NCI-H226 (cell line): ENCODE measurements at regions not wholly inside any gene's neighbourhood (a gene's known extent, or its start where the extent isn't known, plus 50 kb on each side); places are given as distances from the start of the nearest gene placed in this dataset.

Experiments
- DNase-seq: peaks from one replicate; pipeline ENCODE4 v3.0.0-alpha.2; 2015

DNA sequence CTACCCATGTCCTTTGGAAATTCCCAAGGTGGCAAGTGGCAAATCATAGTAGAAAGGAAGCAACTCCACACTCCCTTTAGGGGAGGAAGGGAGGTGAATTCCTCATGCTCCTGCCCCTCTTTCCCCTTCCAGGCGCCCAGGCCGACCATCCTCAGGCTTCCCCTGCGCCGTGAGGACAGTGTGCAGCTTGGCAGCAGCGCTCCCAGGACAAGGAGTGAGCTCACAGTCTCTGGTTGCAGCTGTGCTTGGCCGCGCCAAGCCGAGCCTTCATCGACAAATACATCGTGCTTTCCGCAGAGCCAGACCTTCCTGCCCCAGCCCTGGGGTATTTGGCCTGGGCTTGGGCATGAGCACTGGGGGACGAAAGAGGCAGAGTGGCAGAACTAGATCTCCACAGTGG lies 112.6 kb downstream of the ENGASE start:
- no peak for DNase-seq

DNA sequence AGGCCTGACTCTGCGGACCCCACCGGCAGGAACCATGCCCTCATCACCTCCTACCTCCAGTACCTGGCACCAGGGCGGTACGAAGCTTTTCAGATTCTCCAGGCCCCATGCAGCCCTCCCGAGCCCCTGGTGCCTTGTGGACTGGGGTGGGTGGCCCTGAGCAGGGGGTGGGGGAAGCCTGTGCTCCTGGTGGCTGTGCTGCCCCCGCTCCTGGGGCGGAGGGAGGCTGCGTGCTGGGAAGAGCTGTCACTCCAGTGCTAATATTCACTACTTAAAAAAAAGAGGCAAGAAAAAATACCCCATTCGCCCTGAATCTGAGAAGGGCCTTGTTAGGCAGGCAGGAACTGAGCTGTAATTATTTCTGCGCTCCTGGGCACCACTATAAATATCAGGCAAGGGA lies 111.8 kb downstream of the ENGASE start:
- DNase-seq = no peak

DNA sequence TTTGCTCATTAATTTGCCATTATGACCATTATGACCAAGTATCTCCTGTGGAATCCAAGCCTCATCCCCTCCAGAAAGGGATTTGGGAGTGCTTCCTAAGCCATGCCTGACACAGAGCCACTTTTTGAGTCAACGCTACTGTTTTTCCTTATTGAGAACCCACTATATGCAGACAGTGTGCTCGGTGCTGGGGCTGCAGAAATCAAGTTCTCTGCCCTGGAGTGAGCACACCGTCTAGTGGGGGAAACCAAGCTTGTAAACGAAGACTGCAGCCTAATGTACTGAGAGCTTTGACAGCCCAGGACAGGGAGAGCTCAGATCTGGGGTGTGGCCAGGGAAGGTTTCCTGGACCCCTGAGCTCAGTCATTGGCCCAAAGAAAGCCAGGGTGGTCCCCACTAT lies 111.0 kb downstream of the ENGASE start:
- no peak for DNase-seq

DNA sequence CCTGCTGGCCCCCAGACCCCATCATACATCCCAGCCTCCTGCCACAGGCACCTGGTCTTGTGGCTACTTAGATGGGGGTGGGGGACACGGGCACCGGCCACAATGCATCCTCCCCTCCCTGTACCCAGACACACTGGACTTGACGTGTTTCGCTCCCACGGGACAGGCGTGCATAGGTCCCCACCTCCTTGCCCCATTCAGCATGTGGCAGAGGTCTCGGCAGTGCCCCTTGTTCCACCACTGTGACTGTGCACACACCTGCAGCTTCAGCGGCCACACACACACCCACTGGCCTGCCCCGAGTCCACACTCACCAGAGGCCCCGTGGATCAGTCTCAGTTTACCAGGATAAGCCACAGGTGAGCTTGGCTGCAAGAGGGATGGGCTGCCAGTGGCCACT lies 109.6 kb downstream of the ENGASE start:
- no peak for DNase-seq

DNA sequence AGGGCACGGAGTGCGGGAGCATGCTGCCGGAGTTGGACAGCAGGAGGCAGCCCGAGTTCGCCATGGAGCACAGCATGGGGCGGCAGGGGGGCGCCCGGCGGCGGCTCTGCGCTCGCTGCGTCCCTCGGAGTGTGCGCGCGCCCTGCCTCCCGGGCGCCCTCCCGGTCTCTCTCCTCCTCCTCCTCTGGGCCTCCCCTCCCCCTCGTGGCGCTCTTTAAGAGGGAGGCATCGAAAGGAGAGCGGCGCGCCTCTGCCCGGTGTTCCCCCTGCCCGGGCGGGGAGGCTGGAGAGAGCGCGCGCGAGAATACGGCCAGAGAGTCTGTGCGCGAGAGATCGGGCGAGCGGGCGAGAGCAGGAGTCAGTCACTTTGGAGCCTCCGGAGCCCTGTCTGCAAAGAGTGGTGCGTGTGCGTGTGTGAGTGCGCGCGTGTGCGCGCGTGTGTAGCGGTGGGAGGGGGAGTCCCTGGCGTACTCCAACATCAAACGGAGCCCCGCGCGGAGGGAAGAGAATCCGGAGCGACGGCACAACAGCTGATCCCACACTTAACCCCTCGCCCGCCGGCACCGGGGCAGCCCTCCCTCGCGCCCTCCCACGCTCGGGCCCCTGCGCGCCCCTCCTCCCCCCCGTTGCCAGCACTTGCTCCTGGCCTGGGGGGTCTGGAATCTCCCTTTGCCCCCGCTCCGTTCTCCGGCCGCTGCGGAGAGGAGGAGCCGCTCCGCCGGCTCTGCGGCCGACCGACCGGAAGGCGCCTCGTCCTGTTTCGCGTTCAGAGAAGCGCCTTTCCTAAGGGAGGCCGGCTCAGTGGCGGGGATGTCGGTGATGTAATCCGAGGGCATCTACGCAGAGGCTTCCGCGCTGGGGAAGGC lies 108.9 kb downstream of the ENGASE start:
- DNase-seq = peak; percentile 7

DNA sequence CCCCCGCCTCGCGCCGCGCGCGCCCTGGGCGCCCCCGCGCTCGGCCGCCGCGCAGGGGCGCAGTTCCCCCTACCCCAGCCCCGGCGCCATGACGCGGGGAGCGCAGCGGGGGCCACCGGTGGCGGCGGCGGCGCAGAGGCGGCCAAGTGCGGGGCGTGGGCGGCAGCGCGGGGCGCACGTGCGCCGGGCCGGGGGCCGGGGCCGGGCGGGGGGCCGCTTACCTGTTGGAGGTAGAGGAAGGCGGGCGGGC lies 108.3 kb downstream of the ENGASE start:
- DNase-seq = no peak

DNA sequence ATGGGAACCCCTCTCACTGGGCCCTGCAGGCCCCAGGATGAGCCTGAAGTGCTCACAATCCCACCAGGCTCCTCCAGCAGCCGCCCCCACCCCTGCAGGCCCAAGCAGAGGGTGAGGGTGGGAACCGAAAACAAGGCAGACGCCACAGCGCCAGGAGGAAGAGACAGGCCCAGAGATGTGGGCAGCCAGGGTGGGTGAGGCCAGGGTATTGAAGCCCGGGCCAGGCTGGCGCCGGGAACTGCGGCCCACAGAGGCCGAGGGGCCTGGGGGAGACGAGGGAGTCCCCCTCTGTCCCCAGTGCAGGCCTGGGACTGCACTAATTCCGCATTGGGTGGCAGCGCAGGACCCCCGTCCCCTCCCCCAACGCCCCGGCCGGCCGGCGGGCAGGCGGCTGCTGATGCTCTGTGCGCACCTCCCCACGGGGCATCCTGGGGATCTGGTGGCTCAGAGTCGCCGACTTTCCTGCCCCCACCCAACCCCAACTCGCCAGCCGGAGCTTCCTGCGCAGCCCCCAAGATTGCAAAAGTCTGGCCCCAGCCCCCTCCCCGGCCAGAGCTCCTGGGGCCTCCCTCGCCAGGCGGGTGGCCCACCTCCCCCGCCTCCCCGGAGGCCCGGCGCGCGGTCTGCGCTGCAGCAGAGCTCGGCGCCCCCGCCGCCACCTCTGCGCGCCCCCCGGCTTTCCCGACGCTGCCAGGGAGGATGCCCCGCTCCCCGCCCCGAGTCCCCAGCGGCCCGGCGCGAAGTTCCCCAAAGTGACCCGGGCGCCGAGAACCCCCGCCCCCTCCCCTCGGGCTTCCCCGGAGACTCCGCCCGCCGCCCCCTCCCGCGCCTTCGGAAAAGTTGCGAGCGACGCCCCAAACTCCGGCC lies 107.8 kb downstream of the ENGASE start:
- no peak for DNase-seq

DNA sequence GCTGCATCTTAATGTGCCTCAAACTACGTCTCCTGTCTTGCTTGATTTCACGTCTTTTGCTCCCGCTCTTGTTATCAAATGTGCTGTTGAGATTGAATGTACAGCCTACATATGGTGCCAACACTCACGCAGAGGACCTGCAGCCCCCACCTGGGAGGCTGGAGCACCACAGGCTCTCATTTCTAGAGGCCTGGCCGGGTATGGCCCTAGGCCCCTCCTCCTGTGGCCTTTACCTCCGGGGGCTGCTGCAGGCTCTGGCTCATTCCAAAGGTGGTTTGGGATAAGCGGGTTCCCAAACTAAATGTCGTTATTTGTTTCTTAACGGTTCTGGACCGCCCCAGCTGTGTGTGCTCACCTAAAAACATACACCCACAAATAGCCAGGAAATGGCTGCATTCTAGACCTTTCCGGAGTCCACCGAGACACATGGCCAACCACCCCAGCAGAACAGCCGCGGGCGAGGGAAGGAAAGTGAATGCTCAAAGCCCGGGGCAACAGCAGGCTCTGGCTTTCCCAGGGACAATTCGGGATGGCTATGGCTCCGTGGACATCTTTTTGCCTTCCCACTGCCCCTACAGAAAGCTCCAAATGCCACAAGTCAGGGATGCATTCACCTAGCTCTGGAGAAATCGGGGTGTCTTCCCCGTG lies 105.9 kb downstream of the ENGASE start:
- no peak for DNase-seq

DNA sequence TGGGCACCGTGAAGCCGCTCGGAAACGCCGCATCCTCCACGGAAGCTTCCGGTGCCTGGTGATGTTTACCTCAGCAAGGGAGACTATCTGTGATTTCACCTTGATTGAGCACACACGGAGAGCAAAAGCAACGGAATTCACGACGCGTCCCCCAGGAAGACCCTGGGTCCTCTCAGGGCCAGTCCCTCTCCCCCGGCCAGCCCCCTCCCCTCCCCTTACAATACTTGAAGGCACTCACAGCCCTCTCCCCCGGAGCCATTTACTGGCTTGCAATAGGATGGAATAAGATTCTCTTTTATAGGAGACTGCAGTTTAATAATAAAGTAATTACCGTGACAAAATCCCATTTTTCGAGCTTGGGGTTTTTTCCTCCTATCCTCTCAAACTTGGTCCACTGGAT lies 104.7 kb downstream of the ENGASE start:
- DNase-seq = no peak

DNA sequence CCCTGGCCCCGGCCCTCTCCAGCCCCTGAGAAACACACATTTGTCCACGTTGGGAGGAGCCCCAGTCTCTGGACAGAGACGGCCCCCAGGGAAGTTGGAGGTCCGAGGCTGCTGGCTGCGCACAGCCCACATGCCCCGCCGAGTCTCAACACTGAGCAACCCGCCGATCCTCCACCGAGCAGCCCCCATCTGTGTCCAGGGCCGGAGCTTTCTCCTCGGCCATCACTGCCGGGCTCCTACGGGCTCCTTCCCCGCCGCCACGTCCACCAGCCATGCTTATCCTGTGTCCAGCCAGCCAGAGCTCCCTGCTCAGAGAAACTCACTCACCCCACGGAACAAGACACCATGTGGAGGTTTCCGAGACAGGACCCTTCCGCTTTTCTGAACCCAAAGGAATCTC lies 103.3 kb downstream of the ENGASE start:
- DNase-seq = no peak

DNA sequence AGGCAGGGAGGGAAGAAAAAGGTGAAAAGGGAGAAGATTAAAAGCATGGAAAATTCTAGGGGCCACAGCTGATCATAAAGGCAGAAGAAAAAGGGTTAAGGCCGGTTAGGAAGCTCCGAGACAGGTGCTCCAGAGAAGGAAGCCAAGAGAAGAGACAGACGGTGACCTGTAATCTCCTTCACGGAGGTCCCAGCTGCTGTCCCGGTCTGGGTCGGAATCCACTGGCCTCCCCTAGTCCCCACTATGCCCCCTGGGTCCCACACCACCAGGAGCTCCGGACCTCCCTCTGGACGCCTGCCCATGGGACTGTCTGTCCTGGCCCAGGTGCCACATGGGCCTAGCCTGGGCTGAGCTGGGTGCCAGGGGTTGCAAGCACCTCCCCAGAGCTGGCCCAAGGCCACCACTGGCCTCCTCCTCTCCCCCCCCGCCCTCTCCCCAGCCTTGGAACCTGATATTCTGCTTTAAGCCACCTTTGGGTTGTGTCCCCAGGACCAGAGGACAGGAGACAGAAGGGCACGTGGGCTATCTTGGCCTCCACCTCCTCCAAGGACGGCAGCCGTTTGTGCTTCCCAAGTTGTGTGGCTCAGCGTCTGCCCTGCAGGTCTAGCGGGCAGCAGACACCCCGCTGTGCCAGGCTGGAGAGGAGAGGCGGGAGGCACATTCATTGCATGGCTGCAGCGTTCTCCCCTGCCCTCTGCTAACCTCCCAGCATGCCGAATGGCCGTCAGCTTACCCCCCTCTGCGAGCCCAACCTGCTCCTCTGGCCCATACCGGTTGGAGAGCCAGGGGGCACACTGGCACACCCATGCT lies 102.4 kb downstream of the ENGASE start:
- no peak for DNase-seq

DNA sequence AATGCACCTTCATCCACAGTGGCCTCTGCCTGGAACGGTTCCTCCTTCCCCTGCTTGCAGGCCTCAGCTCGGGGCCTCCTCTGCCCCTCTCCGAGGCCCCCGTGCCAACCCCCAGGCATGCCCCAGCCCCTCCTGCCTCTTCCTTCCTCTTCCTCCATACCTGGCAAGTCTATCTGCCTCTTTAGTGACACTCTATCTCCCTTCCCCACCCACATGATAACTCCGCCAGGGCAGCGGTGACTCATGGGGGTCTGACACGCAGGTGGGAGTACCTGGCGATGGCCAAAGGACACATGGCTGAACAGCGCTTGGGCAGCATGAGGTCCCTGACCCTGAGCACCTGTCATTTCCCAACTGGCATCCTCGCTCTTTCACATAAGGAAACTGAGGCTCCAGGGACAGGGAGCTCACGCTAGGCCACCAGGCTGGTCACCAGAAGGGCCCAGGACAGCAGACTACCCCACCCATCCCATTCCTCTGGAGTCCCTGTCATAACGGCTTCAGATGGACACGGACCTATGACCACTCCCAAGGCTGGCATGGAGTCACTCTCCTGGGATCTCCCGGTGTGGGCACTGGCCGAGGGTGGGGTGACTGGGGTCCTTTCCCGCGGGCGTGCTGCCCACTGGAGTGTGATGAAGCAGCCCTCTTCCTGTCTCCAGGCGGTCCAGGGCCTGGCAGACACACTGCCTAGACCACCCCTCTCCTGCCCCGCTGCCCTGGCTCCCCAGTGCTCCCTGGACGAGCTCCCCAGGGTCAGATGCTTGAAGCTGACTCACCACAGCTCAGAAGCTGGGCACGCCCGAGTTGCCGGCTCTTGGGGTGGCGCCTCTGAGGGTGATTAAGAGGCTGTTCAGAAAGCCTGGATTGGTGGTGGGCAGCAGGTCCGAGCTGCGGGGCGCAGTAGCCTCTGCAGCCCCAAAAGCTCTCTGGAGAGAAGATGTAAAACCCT lies 100.6 kb downstream of the ENGASE start:
- peak; percentile 53 for DNase-seq

DNA sequence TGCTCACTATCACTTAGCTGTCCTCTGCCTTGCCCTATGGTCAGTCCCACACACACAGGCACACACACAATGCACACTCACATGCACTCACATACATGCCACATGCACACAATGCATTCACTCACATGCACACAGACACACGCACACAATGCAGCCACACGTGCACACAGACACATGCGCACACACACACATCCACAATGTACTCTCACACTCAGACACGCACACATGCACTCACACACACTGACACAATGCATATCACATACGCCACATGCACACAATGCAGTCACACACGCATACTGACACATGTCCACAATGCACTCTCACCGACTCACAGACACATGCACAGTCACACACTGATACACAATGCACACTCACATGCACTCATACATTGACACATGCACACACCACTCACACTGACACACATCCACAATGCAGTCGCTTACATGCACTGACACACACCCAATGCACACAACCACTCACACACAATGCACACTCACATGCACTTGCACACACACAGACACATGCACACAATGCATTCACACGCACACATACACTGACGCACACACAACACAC lies 99.7 kb downstream of the ENGASE start:
- DNase-seq = no peak

DNA sequence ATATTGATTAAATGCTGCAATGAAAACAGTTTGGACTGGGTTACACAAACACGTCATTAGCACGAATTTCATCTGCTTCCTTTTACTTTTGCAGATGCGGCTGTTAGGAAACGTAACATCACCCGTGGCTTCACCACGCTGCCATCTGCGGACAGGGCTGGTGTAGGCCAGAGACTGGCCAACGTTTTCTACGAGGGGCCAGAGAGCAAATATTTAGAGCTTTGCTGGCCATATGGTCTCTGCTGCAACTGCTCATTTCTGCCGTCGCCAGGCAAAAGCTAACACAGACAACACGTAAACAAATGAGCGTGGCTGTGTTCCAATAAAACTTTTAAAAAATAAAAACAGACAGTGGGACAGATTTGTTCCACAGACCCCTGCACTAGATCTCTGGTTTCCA lies 96.6 kb downstream of the ENGASE start:
- DNase-seq = no peak

DNA sequence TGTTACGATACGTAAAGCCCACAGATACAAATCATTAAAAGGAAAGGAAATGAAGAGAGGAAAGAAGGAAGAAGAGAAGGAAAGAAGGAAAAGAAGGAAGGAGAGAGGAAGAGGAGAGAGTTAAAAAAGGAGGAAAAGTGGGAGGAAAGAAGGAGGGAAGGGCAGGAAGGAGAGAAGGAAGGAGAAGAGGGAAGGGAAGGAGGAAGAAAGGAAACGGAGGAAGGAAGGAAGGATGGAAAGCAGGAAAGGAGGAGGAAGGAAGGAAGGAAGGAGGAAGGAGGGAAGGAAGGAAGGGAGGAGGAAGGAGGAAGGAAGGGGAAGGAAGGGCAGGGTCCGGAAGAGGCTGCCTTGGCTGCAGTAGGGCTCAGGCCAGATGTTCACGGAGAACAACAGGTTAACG lies 95.2 kb downstream of the ENGASE start:
- DNase-seq = no peak

DNA sequence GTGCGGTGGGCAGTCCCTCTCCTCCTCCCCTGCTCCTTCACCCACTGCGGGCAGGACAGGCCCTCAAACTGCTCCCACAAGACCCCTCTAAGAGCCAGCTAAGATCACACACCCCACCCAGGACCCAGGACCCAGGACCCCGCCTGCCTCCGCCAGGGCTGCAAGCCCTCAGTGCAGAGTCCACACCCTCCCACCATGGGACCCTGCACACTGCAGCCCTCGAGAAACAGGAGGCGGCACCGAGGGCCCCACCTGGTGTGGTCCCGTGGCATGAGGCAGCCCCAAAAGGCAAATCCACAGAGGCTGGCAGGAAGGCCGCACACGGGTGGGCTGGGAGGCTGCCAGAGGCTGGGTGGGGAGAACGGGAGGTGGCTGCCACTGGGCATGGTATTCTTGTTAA lies 94.7 kb downstream of the ENGASE start:
- DNase-seq = no peak

DNA sequence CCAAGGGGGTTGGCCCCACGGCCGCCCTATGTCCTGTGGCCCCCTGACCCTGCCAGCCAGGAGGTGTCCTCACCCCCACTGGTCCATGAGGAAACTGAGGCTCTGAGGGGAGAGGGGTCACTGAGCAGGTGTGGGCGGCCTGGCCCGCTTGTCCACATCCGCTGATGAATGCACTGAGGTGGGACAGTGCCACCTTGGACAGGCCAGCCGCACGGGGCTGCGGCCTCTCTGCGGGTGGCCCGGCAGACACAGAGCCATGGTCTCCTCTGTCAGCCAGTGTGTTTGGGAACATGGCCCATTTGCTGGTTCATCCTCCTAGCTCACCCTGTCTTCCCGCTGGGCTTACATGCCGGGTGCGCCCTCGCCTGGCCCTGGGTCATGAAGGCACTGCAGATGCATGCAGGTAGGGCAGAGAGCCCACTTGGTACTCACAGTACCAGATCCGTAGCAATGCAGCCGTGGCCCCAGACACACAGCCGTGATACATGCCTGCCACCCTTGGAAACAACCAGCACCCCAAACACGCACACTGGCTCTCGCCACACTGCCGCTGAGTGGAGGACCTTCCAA lies 93.9 kb downstream of the ENGASE start:
- no peak for DNase-seq

DNA sequence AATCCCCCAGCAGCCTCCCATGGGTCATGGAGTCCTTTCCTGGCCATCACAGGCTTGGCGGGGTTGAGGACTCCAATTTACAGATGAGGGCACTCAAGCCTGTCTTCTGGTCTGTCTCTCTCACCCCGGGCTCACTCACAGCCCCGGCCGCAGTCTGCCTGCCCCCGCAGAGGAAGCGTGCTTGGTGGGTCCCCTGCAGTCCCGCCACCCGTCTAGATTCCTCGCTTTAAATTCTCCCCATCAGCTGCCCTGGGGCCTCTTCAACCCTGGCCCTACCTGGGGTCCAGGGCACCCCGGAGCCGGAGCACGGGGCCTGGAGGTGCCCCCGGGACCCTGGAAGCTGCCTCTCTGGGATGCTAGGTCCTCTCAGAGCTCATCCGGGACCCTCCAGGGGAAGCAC lies 92.9 kb downstream of the ENGASE start:
- no peak for DNase-seq

DNA sequence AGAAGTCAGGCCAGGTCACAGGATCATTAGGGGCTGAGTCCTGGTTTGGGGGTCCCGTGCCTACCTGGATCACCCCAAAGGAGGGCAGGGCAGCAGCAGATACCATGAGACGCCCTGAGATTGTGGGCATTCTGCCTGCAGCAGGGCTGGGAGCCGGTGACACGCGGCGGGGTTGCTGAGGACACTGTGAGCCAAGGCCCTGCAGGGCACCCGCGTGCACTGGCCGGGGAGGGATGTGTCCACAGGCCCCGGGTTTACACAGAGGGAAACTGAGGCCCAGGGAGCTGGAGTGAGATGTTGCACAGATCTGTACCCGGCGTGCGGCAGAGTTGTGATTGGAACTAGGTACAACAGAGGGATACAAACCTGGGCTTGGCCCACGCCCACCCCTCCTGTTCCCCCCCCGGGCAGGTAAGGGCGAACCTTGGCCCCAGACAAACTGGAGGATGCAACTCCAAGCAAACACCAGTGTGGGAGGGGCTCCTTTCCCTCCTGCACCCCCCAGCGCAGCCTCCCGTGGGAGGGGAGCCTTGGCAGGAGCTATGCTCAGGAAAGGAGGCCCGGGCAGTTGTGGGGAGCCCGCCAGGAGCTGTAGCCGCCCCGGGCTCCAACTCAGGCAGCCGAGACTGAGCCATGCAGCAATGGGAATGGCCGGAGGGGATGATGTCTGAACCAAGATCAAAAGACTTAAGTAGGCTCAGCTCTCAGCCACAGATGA lies 91.3 kb downstream of the ENGASE start:
- no peak for DNase-seq

DNA sequence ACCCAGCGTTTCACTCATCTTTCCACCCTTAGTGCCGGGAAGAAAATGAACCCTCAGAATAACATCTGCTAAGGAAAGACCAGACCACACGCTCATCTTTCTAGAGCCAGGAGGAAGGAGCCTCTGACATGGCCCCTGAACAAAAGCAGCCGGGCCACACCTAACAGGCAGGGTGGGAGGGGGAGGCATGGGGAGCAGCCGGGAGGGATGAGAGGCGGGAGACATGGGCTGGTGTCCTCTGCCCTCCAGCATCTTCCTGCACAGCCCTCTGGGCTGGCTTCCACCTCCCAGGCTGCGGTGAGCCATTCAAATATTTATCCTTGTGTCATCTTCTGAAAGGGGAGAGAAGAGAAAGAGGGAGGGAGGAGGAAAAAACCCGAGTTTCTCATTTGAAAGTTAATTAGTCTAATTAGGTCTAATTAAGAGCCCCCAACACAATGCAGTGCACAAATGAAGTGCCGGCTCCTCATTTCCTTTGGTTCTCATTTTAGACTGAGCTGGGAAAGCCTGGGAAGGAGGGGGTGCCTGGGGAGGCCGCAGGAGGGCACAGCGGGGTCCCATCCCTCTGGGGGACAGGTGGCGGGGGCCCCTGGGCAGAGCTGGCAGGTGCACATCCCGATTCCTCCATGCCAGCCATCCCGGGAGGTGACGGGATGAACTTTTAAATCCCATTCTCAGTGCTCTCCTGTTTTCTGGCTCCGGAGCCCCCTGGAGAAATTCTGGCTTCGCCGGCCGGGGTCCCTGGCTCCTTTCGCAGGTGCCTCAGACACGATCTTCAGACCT lies 90.5 kb downstream of the ENGASE start:
- DNase-seq = no peak
